ENCODE measurements at regions not wholly inside any gene's neighbourhood (a gene's known extent, or its start where the extent isn't known, plus 50 kb on each side); places are given as distances from the start of the nearest gene placed in this dataset.

DNA sequence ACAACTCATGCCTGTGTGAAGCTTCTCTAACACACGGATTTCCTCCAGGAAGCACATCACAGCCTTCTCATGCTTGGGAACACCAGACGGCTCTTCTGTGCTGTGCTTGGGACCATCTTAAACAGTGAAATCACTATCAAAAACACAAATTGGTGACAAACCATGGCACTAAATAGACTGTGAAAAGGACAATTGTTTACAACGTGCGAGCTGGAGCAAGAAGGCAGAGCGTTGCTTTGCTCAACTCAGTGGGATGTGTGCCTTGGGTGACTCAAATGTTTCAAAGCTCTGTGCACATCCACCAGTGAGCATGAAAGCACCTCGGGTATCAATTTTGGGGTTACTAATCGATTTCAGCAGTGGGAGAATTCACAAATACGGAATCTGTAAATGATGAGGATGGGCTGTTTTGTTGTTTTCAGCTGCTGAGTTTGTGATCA is 182.4 kb upstream of the ARL4C start:
- FAIRE-seq = no peak

DNA sequence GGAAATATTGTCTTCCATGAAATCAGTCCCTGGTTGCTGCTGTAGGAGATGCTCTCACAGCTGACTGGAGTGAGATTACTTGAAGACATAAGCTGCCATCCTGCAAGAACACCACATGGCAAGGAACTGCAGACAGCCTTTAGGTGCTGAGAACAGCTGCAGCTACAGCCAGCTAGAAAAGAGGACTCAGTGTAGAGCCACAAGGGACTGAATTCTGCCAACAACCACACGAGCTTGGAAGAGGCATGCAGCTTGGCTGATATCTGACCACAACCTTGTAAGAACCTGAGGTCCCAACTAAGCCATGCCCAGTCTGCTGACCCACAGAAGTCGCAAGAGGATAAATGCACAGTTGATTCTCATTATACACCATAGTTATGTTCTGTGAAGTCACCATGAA is 181.8 kb upstream of the ARL4C start:
- ATAC-seq = no peak

More for the DNA sequence above, 182.4 kb upstream of the ARL4C start:
- peaks cover 79% of the 10 kb centered on the region for H3K4me1 ChIP-seq
- CTCF ChIA-PET = interaction anchor here (0.5 to 1.6 kb wide), 5 partner anchors 11 to 904 kb away, joined by 3 to 5 read pairs (median 5); no protein-coding TSS in a partner anchor
- POLR2A ChIA-PET = interaction anchor here (0.5 to 2.4 kb wide), 4 partner anchors 10 to 815 kb away, joined by 3 to 18 read pairs (median 3); no protein-coding TSS in a partner anchor
- DNase-seq (ENCODE audit: low read depth in 1 of 2, low spot score in 1 of 2) = no peak
- H3K27ac ChIP-seq = peak overlapping the region; percentile 94 to 97
- no peak for TF ChIP-seq TP53 (CRISPR knock-in tag; IDR thresholded peaks at IDR 0.05)
- TF ChIP-seq, protein P1, sequence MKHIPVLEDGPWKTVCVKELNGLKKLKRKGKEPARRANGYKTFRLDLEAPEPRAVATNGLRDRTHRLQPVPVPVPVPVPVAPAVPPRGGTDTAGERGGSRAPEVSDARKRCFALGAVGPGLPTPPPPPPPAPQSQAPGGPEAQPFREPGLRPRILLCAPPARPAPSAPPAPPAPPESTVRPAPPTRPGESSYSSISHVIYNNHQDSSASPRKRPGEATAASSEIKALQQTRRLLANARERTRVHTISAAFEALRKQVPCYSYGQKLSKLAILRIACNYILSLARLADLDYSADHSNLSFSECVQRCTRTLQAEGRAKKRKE (CRISPR knock-in tag; IDR thresholded peaks at IDR 0.05; ENCODE audit: low read depth) = peak; percentile 6; the same call in 1 of the 2 replicates
- no peak overlapping the region for H3K4me3 ChIP-seq
- H3K4me2 ChIP-seq = peak overlapping the region; percentile 78
- peaks cover 9% of the 10 kb centered on the region; the same call in 1 of the 3 replicates for H3K9me3 ChIP-seq
- peak; percentile 16 to 31; a peak in 4 of 6 replicates for ATAC-seq
- 43% methylated on average over 8 of the region's 8 CpGs for WGBS (ENCODE audit: missing lambda C conversion rate)

DNA sequence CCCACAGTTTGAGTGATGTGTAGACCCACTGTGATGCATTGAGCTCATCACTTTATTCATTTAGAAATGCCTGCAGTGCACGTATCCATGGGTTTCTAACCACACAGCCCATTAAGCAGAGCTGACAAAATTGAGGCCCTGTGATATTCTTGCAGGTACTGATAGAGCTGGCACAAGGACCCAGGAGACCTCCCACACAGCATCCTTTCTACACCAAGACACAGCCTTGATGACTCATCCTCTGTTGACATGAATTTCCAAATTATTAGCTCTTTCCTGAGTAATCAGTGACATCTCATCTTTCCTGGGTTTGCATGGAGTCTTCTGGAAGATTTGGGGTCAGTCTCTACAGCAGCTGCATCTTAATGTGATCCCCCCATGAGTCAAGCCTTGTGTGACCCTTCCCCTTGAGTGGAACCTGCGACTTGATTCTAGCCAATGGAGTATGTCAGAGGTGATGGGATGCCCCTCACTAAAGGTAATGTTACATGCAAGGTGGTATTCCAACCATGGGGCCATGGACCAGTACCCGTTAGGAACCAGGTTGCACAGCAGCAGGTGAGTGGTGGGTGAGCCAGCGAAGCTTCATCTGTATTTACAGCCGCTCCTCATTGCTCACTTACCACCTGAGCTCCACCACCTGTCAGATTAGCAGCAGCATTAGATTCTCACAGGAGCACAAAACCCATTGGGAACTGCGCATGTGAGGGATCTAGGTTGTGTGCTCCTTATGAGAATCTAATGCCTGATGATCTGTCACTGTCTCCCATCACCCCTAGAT is 181.1 kb upstream of the ARL4C start:
- WGBS (ENCODE audit: missing lambda C conversion rate) = 88% methylated on average over 6 of the region's 6 CpGs
- Histone ChIP-seq H3K4me2 (peak overlapping the region; percentile 61), H3K4me1 (peaks cover 77% of the 10 kb centered on the region), H3K9me3 (peaks cover 19% of the 10 kb centered on the region; the same call in 2 of the 3 replicates), H3K27ac (peak overlapping the region; percentile 94 to 97), H3K4me3 (no peak overlapping the region)
- peak; percentile 12 to 21; a peak in 2 of 6 replicates for ATAC-seq
- peak; percentile 21 to 71 for DNase-seq (ENCODE audit: low read depth in 1 of 2, low spot score in 1 of 2)
- CTCF ChIA-PET = interaction anchor here (1.3 kb wide), 1 partner anchor 303 kb away, joined by 4 read pairs; no protein-coding TSS in a partner anchor
- POLR2A ChIA-PET = no interaction called here
- no peak for FAIRE-seq
- TF ChIP-seq ESRRA (IDR thresholded peaks at IDR 0.05; ENCODE audit: borderline replicate concordance, low read length) (no peak), KDM1A (IDR thresholded peaks at IDR 0.05; ENCODE audit: low read depth) (no peak), CEBPB (IDR thresholded peaks at IDR 0.05) (peak; percentile 82 to 83), RCOR1 (IDR thresholded peaks at IDR 0.05; ENCODE audit: low read depth, low read length) (no peak), JUN (IDR thresholded peaks at IDR 0.05) (peak; percentile 73 to 91; a peak in 3 of 5 replicates), ZNF302 (CRISPR knock-in tag; IDR thresholded peaks at IDR 0.05) (no peak), POLR2A (IDR thresholded peaks at IDR 0.05; ENCODE audit: low read length) (no peak), RFX5 (IDR thresholded peaks at IDR 0.05) (0 out of 2 replicates have a peak, but pooled peaks have one; percentile 34), RAD21 (conservative IDR thresholded peaks at IDR 0.05 in 1 of 2, IDR thresholded peaks at IDR 0.05 in 1 of 2) (peak; percentile 8 to 48; a peak in 1 of 5 replicates), HOXB13 (CRISPR knock-in tag; IDR thresholded peaks at IDR 0.05; ENCODE audit: low read depth) (no peak), TP53 (CRISPR knock-in tag; IDR thresholded peaks at IDR 0.05) (no peak), PHF8 (IDR thresholded peaks at IDR 0.05; ENCODE audit: borderline replicate concordance, low read depth) (no peak), MAZ (IDR thresholded peaks at IDR 0.05; ENCODE audit: borderline replicate concordance, low read depth, low read length) (no peak), HEYL (CRISPR knock-in tag; IDR thresholded peaks at IDR 0.05) (no peak), NFE2L2 (conservative IDR thresholded peaks at IDR 0.05; ENCODE audit: low read length) (no peak), GATA3 (IDR thresholded peaks at IDR 0.05; ENCODE audit: borderline replicate concordance) (peak; percentile 73)
- TF ChIP-seq, protein P2, sequence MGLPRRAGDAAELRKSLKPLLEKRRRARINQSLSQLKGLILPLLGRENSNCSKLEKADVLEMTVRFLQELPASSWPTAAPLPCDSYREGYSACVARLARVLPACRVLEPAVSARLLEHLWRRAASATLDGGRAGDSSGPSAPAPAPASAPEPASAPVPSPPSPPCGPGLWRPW (IDR thresholded peaks at IDR 0.05) = peak; percentile 68
- TF ChIP-seq, protein P3, sequence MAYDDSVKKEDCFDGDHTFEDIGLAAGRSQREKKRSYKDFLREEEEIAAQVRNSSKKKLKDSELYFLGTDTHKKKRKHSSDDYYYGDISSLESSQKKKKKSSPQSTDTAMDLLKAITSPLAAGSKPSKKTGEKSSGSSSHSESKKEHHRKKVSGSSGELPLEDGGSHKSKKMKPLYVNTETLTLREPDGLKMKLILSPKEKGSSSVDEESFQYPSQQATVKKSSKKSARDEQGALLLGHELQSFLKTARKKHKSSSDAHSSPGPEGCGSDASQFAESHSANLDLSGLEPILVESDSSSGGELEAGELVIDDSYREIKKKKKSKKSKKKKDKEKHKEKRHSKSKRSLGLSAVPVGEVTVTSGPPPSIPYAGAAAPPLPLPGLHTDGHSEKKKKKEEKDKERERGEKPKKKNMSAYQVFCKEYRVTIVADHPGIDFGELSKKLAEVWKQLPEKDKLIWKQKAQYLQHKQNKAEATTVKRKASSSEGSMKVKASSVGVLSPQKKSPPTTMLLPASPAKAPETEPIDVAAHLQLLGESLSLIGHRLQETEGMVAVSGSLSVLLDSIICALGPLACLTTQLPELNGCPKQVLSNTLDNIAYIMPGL (CRISPR knock-in tag; IDR thresholded peaks at IDR 0.05; ENCODE audit: borderline replicate concordance) = no peak
- TF ChIP-seq, protein P4, sequence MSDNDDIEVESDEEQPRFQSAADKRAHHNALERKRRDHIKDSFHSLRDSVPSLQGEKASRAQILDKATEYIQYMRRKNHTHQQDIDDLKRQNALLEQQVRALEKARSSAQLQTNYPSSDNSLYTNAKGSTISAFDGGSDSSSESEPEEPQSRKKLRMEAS (IDR thresholded peaks at IDR 0.05) = 0 out of 2 replicates have a peak, but pooled peaks have one; percentile 42

More for the DNA sequence above, 181.8 kb upstream of the ARL4C start:
- DNase-seq (ENCODE audit: low read depth in 1 of 2, low spot score in 1 of 2) (no peak), FAIRE-seq (no peak)
- Histone ChIP-seq H3K4me3 (no peak overlapping the region), H3K4me1 (peaks cover 78% of the 10 kb centered on the region), H3K27ac (peak overlapping the region; percentile 94 to 97), H3K9me3 (peaks cover 12% of the 10 kb centered on the region; the same call in 1 of the 3 replicates), H3K4me2 (peak overlapping the region; percentile 78)
- ChIA-PET CTCF (interaction anchor here (0.5 to 1.6 kb wide), 5 partner anchors 11 to 905 kb away, joined by 3 to 5 read pairs (median 4); no protein-coding TSS in a partner anchor), POLR2A (interaction anchor here (0.6 kb wide), 1 partner anchor 275 kb away, joined by 3 read pairs; no protein-coding TSS in a partner anchor)
- WGBS (ENCODE audit: missing lambda C conversion rate) = 67% methylated on average over 2 of the region's 2 CpGs
- no peak for TF ChIP-seq MYC (IDR thresholded peaks at IDR 0.05; ENCODE audit: borderline replicate concordance, low read length)
- TF ChIP-seq RARB (CRISPR knock-in tag; IDR thresholded peaks at IDR 0.05) = no peak
- TF ChIP-seq, protein P5, sequence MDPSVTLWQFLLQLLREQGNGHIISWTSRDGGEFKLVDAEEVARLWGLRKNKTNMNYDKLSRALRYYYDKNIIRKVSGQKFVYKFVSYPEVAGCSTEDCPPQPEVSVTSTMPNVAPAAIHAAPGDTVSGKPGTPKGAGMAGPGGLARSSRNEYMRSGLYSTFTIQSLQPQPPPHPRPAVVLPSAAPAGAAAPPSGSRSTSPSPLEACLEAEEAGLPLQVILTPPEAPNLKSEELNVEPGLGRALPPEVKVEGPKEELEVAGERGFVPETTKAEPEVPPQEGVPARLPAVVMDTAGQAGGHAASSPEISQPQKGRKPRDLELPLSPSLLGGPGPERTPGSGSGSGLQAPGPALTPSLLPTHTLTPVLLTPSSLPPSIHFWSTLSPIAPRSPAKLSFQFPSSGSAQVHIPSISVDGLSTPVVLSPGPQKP (IDR thresholded peaks at IDR 0.05; ENCODE audit: low read depth, low read length) = no peak
- TF ChIP-seq, protein P1 (CRISPR knock-in tag; IDR thresholded peaks at IDR 0.05; ENCODE audit: low read depth) = no peak
- TF ChIP-seq RCOR1 (IDR thresholded peaks at IDR 0.05; ENCODE audit: low read depth, low read length) = no peak
- no peak for TF ChIP-seq ZSCAN20 (CRISPR knock-in tag; IDR thresholded peaks at IDR 0.05)
- TF ChIP-seq, protein P4 (IDR thresholded peaks at IDR 0.05) = no peak
- no peak for TF ChIP-seq HOXA7 (CRISPR knock-in tag; IDR thresholded peaks at IDR 0.05)
- no peak for TF ChIP-seq NPAS2 (CRISPR knock-in tag; IDR thresholded peaks at IDR 0.05; ENCODE audit: borderline replicate concordance)
